Ishikawa (cell line): ENCODE measurements at regions not wholly inside any gene's neighbourhood (a gene's known extent, or its start where the extent isn't known, plus 50 kb on each side); places are given as distances from the start of the nearest gene placed in this dataset.

Experiments
- FOXM1 ChIP-seq: IDR thresholded peaks from 2 replicates; pipeline ENCODE4 v1.6.1; 2012; ENCODE audit warnings: low read depth, borderline replicate concordance
- TAF1 ChIP-seq: IDR thresholded peaks from 2 replicates; pipeline ENCODE4 v1.6.1; 2012; ENCODE audit warnings: low read depth, mild to moderate bottlenecking
- TCF12 ChIP-seq: IDR thresholded peaks from 2 replicates; pipeline ENCODE4 v1.6.1; 2012; ENCODE audit warnings: low read depth
- TEAD4 ChIP-seq: IDR thresholded peaks from 2 replicates; pipeline ENCODE4 v1.6.1; 2012
- YY1 ChIP-seq: IDR thresholded peaks from 2 replicates; pipeline ENCODE4 v1.6.1; 2012; ENCODE audit warnings: low read depth
- TF ChIP-seq, protein P1 (sequence below): IDR thresholded peaks from 2 replicates; pipeline ENCODE4 v1.6.1; 2012
- TF ChIP-seq, protein P2 (sequence below): IDR thresholded peaks from 2 replicates; pipeline ENCODE4 v1.6.1; 2012; ENCODE audit warnings: low read depth, mild to moderate bottlenecking

DNA sequence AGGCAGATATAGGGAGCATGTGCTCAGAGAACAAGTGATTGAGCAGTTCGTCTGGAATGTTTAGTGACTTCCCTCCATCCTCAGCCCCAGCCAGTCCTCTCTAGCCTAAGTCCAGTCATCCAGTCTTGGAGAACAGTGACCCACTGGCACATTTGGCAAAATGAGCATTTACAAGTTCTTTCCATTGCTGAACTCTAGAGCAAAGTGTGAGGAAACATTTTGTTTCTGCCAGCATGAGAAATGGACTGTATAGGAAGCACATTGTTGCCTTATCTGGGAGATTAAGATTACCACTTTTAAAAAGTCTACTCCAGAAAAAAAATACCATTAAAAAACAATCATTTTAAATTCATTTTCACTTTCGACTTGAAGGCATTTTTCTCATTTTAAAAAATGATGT lies 353.6 kb downstream of the SHQ1 start:
- TF ChIP-seq TCF12 = no peak
- TF ChIP-seq YY1 = no peak
- TF ChIP-seq TAF1 = no peak
- no peak for TF ChIP-seq TEAD4
- TF ChIP-seq, protein P1, sequence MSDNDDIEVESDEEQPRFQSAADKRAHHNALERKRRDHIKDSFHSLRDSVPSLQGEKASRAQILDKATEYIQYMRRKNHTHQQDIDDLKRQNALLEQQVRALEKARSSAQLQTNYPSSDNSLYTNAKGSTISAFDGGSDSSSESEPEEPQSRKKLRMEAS = no peak
- TF ChIP-seq FOXM1 = no peak
- TF ChIP-seq, protein P2, sequence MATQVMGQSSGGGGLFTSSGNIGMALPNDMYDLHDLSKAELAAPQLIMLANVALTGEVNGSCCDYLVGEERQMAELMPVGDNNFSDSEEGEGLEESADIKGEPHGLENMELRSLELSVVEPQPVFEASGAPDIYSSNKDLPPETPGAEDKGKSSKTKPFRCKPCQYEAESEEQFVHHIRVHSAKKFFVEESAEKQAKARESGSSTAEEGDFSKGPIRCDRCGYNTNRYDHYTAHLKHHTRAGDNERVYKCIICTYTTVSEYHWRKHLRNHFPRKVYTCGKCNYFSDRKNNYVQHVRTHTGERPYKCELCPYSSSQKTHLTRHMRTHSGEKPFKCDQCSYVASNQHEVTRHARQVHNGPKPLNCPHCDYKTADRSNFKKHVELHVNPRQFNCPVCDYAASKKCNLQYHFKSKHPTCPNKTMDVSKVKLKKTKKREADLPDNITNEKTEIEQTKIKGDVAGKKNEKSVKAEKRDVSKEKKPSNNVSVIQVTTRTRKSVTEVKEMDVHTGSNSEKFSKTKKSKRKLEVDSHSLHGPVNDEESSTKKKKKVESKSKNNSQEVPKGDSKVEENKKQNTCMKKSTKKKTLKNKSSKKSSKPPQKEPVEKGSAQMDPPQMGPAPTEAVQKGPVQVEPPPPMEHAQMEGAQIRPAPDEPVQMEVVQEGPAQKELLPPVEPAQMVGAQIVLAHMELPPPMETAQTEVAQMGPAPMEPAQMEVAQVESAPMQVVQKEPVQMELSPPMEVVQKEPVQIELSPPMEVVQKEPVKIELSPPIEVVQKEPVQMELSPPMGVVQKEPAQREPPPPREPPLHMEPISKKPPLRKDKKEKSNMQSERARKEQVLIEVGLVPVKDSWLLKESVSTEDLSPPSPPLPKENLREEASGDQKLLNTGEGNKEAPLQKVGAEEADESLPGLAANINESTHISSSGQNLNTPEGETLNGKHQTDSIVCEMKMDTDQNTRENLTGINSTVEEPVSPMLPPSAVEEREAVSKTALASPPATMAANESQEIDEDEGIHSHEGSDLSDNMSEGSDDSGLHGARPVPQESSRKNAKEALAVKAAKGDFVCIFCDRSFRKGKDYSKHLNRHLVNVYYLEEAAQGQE = no peak
